D721Med (cell line): ENCODE measurements at regions not wholly inside any gene's neighbourhood (a gene's known extent, or its start where the extent isn't known, plus 50 kb on each side); places are given as distances from the start of the nearest gene placed in this dataset.

ENCODE experiments used
- DNase-seq: peaks from one replicate; pipeline ENCODE4 v3.0.0; 2011; ENCODE audit warnings: low spot score; ENCODE audit not compliant: insufficient read length
- FAIRE-seq: peaks from 2 replicates; lab custom pipeline; 2011; peaks lifted over from hg19 to GRCh38; lab: Jason Lieb, UNC
- CTCF ChIP-seq: IDR thresholded peaks from 2 replicates; pipeline ENCODE4 v1.5.1; 2012; ENCODE audit warnings: mild to moderate bottlenecking, control low read depth; ENCODE audit not compliant: insufficient read depth; ENCODE audit errors: missing control alignments

DNA sequence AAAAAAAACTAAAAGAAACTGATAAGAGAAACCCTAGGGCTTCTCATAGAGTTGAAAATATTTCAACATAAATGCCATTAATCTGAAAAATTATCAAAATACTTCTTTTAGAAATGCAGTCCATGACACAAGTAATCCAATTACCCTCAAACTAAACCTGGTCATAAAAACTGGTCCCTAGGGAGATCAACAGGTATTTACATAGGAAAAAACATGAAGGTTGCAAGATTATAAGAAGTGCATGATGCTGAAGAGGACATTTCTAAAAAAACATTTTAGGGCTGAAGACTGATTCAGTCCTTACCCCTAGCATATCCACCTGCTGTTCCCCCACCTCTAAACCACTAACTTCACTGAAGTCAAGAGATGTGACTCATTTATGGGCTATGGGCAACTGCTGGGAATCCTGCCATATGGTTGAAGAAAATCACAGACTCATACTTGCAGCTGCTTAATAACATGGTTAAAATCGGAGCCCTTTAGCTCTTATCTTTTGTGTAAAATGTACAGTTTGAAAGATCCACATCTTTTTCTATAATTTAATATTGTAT lies 131.0 kb upstream of the RUNX1 start:
- no peak for TF ChIP-seq CTCF
- DNase-seq (no peak), FAIRE-seq (no peak)

GRCh38 chr21:35178827-35179226 lies 129.7 kb upstream of the RUNX1 start:
- FAIRE-seq: no peak
- TF ChIP-seq CTCF: no peak
- no peak for DNase-seq

DNA sequence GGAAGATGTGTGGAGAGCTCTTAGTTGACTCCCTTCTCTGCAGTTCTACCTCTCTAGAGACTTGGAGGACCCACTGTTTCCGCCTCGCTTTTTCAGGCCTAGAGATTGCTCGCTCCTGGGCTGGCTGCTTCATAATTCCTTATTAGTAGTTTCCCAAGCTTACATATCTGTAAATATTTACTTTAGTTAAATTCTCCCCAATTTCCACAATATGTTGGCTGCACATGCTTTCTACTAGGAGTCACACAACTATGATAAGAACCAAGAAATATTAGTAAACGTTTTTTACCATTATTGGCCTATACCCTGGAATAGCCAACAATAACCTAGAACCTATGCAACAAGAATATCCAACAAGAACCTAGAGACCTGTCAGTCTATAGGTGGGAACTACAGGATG lies 129.0 kb upstream of the RUNX1 start:
- no peak for TF ChIP-seq CTCF
- FAIRE-seq (no peak), DNase-seq (no peak)

- TF ChIP-seq CTCF: no peak
- FAIRE-seq: no peak
- DNase-seq: no peak
Observed at GRCh38 chr21:35172231-35172630, 123.1 kb upstream of the RUNX1 start.

- FAIRE-seq (no peak), DNase-seq (no peak)
- TF ChIP-seq CTCF: no peak
Observed at GRCh38 chr21:35171385-35171784, 122.3 kb upstream of the RUNX1 start.

DNA sequence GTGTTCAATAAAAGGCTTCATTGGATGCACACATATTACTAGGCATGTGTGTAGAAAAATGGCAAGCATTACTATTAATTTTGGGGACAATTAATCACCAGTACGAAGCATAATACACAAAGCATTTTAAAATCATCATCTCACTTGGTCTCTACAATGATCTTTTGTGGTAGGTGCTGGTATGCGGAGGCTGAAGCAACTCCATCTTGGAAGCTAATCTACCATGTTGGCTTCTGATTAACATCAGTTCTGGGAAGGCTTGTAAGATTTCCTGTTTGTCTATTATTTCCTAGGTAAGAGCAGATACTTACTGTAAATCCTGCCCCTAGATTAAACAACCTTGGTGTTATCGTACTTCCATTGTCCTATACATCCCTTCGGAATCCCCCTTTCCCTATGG lies 121.7 kb upstream of the RUNX1 start:
- no peak for DNase-seq
- no peak for TF ChIP-seq CTCF
- no peak for FAIRE-seq

DNA sequence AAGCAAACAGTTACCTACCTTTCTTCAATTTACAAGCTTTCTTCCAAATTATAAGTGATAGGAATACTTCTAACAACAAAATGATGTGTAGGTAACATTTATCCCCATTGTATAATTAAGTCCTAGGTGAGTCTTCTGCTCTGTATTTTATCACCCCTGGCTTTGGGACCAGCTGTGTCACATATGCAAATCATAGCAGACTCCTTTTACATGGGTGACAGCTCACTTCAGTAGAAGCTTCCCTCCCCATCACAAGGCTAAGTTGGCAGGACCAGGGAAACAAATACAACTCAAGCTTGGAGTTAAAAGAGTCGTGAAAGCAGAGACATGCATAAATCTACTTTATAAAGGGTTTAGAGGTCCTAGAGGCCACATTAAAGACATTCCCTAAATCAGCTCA lies 121.1 kb upstream of the RUNX1 start:
- FAIRE-seq (no peak), DNase-seq (no peak)
- TF ChIP-seq CTCF: no peak
